GM18508 (cell line): ENCODE measurements at regions not wholly inside any gene's neighbourhood (a gene's known extent, or its start where the extent isn't known, plus 50 kb on each side); places are given as distances from the start of the nearest gene placed in this dataset.

ENCODE experiments used
- ATAC-seq: cut with Tn5 transposase; IDR thresholded peaks from one replicate; pipeline ENCODE4 v1.9.1; 2021; ENCODE audit warnings: moderate number of reproducible peaks; ENCODE audit not compliant: insufficient read depth, unreplicated experiment

GRCh38 chr17:33469421-33469820 lies 176.3 kb upstream of the ASIC2 start:
- ATAC-seq = no peak

DNA sequence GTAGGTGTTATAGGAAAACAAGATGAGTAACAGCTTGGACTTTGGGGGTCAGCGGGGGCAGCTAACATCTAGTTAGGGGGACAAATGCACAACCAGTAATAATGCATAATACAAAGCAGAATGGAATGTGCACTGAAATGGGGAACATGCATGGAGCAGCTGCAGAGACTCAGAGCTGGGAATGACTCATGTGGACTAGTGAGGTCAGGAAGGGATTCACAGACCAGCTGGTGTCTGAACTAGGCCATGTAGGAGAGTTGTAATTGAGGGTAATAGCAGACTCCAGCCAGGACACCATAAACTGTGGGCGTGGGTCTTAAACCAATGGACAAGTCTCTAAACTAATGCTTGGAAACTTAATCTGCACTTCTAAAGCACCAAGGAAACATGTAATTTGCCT lies 176.8 kb upstream of the ASIC2 start:
- ATAC-seq = no peak

DNA sequence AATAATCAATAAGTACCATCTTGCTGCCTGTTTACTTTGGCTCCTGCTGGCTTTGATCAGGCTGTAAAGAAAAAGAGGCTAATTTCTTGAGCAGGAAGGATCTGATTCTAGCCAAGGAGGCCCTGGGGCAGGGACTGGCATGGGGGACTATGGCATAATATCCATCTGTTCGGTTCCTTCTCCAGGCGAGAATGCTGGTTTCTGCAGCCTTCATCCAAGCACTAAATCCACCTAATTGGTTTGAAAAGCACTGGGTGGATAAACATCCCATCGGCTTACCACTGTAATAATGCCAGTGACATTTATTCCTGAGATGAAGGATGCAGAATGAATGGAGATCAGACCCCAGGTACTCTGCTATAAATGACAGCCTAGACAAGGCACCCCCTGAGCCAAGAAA lies 180.0 kb upstream of the ASIC2 start:
- no peak for ATAC-seq

GRCh38 chr17:33474789-33475188 lies 181.7 kb upstream of the ASIC2 start:
- no peak for ATAC-seq

DNA sequence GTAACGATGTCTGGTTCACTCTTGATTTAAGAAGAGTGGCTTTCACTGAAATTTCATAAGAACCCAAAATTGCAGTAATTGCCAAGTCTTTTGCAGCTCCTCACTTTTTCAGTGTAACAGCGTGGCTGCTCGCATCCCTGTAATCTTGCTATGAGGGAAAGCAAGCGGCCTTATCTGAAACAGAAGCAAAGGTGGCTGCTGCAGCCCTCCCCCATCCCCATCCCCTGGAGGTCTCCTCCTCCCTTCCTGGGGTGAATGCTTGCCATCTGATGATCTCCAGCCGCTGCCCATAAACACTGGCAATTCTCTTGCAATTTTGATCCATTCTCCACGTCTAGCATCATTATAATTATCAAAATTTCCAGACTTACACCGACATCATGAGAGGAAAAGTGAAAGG lies 182.5 kb upstream of the ASIC2 start:
- ATAC-seq = no peak

- ATAC-seq = no peak
Measured at GRCh38 chr17:33481652-33482051, 188.6 kb upstream of the ASIC2 start.

- ATAC-seq = no peak
Measured at GRCh38 chr17:33482636-33483035, 189.5 kb upstream of the ASIC2 start.

DNA sequence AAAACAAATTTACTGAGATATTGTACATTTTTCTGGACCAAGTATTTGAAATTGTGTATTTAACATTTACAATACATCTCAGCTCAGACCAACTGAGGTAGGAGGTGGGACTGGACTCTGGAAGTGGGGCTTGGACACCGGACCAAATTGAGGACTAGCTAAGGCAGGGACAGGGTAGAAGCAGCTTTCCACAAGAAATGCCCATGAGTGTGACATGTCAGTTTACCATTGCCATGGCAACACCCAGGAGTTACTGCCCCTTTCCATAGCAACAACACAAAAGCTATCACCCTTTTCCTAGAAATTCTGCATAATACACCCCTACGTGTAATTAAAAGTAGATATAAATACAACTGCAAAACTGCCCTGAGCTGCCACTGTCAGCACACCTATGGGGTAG lies 191.5 kb upstream of the ASIC2 start:
- ATAC-seq = no peak

- ATAC-seq = no peak
Measured at GRCh38 chr17:33486135-33486885, 193.2 kb upstream of the ASIC2 start.

GRCh38 chr17:33487187-33487879 lies 194.2 kb upstream of the ASIC2 start:
- ATAC-seq = no peak

- ATAC-seq = no peak
Measured at GRCh38 chr17:33491871-33492481, 198.9 kb upstream of the ASIC2 start.

DNA sequence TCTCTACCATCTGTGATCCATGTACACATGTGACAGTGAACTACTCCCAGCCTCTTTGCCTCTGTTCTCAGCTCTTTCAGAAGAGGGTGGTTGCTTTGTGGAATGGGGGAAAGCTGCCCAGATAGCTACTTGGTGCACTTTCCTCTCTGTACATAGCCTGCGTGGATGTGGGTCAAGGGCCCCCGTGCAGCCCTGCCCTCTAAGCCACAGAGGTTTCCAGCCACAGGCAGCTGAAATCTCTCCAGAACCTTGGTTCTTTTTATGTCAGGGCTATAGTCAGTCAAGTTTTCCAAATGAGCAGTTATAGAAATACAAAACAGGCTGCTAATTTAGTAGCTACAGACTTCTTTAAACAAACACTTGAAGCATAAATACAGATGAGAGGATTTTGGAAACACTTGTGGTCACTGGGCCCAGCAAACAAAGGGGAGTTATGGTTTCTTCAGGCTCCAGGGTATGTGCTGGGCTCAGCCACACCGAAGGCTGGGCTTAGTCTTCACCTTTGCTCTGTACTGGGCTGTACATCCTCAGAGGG lies 199.7 kb upstream of the ASIC2 start:
- no peak for ATAC-seq

- no peak for ATAC-seq
Measured at GRCh38 chr17:33493566-33493965, 200.5 kb upstream of the ASIC2 start.

DNA sequence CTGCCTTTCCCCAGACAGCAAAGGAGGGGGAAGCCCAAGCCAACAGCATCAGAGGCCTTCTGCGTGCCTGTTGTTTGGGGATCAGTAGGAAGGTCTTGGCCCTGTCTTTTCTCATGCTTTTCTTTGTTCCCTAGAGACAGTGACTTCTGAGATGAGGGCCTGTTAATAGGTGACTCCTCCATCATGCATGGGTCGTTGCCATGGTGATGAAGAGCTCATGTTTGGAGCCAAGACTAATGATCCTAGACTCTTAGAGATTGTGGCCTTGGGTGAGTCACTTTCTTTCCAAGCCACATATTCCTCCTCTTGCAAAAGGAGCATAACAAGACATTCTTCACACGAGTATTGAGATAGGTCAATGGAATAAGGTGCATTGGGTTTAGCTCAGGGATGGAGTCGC lies 201.1 kb upstream of the ASIC2 start:
- ATAC-seq = no peak

DNA sequence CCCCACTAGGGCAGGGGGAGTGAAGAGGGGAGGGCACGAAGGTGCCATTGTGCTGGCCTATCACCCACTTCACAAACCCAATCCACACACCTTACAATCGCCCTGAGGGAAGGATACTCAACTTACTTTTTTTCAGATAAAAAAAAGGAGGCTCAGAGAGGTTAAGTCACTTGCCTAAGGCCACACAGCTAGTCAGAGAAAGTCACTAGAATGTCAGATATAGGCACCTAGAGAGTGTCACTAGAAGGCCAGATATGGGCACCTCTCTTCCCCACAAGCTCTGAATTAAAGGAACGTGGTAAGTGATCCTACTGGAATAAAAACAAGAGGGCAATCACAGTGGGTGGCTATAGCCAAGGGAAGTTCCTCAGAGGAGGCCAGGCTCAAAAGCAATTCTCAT lies 204.5 kb upstream of the ASIC2 start:
- ATAC-seq = no peak

DNA sequence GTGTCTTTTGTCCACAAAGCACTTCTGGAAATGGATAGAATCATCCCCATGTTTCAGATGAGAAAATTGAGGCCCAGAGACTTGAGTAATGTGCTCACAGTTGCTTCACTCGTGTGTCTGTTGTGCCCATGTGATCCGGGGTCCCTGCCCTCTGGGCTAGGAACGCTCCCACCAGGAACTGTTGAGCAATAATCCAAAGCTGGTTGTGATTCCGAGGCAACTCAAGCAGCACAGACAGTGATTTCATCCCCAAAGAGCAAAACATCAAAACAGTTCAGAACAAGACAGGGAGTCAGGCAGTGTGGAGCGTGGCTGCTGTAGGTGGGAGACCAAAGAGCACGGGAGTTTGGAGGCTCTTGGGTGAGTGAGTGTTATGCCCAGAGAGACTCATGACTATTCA lies 205.0 kb upstream of the ASIC2 start:
- no peak for ATAC-seq

DNA sequence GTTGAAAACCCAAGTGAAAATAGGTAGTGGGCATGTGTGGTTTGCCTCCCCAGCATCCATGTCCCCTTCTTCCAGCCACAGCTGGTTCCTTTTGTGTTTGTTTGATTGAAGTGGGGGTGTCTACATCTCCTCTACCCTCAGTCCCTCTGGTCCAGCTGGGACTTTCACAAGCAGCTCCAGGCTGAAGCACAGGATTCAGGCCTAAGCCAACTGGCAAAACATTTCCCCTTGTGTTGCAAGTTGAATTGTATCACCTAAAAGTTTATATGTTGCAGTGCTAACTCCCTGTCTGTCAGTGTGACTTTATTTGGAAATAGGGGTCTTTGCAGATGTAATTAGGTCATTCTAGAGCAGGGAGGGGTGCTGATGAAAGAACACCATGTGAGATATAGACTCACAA lies 205.9 kb upstream of the ASIC2 start:
- ATAC-seq = no peak

- no peak for ATAC-seq
Measured at GRCh38 chr17:33500151-33500550, 207.1 kb upstream of the ASIC2 start.

DNA sequence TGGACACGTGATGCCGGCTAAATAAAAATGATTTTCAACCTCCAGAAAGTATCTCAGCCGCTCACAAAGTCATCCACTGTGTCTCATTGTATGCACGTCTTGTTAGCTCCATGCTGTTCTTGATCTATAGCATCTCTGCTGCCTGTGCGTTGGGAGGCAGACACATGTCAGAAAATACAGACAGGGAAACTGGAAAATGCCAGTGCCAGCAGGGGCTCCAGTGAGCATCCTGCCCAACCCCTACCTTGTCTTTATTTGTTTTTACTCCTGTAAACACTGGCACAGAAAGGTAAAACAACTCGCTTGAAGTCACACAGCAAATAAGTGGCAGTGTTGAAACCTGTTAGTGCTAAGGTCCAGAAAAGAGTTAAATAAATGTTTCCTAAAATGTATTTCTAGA lies 208.1 kb upstream of the ASIC2 start:
- no peak for ATAC-seq

- ATAC-seq = no peak
Measured at GRCh38 chr17:33504571-33504970, 211.5 kb upstream of the ASIC2 start.

DNA sequence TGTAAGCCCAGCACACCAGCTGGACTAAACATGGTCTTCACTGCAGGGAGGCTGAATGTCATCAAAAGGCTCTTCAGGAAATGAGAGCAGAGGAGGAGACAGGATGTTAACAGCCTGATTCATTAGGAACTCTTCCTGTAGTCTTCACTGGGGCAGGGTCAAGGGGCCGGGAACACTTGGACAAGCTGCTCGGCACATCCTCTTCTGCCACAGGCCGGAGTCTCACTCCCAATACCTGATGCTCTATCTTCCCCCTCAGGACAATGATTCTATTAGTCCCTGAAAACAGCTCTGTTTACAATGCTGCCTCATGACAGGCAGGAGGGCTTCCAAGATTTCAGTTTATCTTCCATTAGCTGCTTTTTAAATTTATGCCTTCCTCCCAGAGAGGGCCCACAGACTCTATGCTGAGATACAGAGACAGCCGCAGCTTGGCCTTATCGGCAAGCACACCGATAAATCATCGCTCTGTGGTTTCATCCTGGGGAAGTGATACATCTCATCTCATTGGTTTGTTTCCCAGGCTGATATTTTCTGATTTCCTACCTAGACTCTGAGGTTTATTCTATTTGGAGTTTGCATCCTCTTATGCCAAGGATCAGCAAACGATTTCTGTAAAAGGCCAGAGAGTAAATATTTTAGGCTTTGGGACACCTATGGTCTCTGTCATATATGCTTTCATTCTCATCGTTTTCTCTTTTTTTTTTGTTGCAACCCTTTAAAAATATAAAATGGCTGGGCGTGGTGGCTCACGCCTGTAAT lies 214.0 kb upstream of the ASIC2 start:
- ATAC-seq = no peak
